Right hindlimb (tissue), 1 donor: ENCODE measurements at regions not wholly inside any gene's neighbourhood (a gene's known extent, or its start where the extent isn't known, plus 50 kb on each side); places are given as distances from the start of the nearest gene placed in this dataset.
A peak's percentile ranks its signal among the peaks of the same experiment; 100 is the strongest.

Experiments
- DNase-seq: peaks from one replicate; pipeline ENCODE4 v3.0.0-alpha.2; 2018

- DNase-seq = no peak
Measured at GRCh38 chr14:101123618-101124510, 220.3 kb upstream of the RTL1 start.

GRCh38 chr14:101124815-101125214, 221.3 kb upstream of the RTL1 start:
- DNase-seq = no peak

- DNase-seq = no peak
Measured at GRCh38 chr14:101125313-101125712, 221.8 kb upstream of the RTL1 start.

DNA sequence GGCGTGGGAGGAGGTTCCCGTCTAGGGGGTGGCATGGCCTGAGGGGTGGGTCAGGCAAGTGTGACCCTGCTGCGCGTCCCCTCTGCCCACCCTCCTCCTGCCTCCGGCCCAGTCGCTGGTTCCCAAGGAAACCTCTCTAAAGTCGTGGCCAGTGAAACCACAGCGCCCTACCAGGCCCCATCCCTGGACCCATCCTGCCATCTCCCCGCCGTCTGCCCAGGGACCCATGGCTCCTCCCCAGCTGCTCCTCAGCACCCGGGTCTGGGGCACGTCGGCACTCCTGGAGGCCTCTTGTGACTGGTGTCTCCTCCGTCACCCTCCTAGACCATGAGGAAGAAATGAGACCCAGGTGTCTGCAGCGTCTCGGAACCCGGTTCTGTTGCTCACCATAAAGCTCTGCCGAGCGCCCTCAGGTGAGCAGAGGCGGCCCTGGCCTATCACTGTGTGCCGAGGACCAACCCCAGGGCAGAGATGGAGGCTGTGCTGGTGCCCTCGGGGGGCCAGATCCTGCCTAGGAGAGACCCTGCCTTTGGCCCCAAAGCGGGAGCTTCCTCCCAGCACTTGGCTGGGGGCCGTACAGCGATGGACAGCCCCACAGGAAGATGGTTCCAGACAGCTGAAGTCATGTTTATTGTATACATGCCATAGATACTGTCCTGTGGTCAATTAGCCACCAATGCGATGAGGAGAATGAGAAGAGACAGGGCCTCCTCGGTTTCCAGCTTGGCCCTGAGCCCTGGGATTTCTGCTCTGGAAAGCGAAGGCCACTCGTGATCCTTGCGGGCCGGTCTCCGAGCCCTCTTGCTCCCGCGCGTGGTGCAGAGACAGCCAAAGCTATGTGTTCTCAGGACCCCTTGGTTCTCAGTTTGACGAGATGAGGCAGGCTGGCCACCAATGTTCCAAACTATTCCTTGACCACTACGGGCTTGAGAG, 222.5 kb upstream of the RTL1 start:
- no peak for DNase-seq

DNA sequence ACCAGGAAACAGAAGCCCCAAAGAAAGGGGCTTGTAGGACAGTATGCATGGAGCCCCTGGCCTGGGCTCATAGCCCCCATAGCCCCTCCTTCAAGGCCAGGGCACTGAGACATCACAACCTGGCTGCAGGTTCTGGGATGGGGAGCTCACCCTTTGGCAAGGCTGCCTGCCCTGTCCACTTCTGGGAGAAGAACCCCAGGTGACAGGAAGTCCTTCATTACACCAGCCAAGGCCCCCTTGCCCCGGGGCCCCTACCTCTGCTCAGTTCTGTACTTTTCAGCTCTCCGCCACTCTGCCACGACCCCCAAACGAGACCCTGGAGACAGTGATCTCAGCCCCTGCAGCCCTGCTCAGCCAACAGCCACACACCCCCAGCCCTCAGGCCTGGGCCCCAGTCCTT, 223.2 kb upstream of the RTL1 start:
- no peak for DNase-seq

DNA sequence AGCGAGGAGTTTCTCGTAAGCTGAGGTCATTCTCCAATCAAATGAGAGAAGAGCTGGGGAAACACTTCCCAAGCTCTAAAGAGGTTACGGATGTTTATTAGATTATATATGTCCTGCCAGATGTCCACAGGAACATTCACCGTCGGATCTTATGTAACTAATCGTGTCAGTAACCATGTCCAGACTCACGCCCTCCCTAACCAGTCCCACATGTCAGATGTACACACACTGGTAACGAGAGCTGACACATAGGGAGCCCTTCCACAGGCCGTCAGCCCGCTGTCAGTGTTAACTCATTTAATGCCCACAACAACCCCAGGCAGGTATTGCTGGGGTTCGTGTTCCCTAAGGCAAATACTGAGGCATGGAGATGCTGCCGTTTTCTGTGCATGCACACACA, 223.7 kb upstream of the RTL1 start:
- peak; percentile 55 for DNase-seq

- DNase-seq = peak; percentile 23
Measured at GRCh38 chr14:101128478-101129321, 225.2 kb upstream of the RTL1 start.

GRCh38 chr14:101129521-101130167, 226.1 kb upstream of the RTL1 start:
- DNase-seq = peak; percentile 6

GRCh38 chr14:101130861-101131260, 227.3 kb upstream of the RTL1 start:
- no peak for DNase-seq

DNA sequence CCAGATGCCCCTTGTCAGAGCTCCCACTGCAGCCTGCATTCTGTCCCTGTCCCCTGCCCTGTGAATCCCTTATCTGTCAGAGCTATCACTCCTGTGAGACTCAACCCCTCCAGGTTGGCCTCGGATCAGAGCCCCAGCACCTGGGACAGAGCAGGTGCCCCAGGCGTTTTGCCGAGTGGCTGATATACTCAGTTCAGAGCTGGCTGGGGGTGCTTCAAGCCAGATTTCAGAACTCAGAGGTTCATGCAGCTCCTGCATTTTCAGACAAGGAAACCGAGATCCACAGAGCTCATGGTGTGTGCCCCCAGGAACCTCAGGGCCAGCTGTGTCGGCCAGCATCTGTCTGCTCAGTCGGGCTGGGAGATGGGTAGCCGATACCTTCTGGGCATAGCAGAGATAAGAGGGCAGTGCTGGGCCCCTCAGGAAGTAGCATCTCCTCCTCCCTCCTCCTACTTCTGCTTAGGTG, 228.0 kb upstream of the RTL1 start:
- DNase-seq = no peak

- no peak for DNase-seq
Measured at GRCh38 chr14:101132051-101132571, 228.6 kb upstream of the RTL1 start.

DNA sequence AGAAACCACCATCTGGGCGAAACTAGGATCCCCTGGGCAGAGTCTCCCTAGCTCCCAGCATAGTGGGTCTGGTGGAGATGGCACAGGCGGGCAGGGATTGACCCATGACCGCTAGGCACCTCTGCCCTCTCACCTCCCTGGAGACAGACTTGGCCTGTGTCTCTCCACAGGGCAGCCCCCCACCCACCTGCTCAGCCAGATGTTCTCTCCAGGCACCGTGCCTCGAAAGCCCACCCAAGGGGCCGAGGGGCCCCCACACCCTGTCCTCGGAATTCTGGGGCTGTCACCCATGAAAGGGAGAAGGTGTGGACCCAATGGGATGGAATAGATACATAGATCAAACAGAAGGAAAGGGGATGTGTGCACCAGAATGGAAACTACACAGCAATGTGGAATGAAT, 229.1 kb upstream of the RTL1 start:
- DNase-seq = no peak

GRCh38 chr14:101133068-101133467, 229.5 kb upstream of the RTL1 start:
- DNase-seq = no peak

DNA sequence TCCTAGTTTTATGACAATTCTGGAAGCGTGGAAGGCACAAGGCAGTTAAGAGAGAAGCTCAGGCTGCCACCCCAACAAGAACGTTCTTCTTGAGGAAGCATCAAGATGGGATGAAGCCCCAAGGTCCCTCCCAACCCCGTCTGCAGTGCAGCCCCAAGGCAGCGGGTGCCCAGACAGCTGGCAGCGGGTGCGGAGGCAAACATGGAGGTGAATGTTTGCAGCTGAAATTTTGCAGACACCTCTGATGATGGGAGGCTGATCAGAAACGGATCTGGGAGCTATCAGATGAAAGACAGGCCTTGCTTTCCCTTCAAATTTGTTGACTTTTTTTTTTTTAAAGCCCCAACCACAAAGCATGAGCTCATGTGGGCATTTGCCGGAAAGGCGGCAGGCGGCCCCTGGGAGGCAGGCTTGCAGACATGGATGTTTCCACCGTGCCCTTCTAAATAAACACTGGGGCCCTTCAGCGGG, 230.7 kb upstream of the RTL1 start:
- no peak for DNase-seq

DNA sequence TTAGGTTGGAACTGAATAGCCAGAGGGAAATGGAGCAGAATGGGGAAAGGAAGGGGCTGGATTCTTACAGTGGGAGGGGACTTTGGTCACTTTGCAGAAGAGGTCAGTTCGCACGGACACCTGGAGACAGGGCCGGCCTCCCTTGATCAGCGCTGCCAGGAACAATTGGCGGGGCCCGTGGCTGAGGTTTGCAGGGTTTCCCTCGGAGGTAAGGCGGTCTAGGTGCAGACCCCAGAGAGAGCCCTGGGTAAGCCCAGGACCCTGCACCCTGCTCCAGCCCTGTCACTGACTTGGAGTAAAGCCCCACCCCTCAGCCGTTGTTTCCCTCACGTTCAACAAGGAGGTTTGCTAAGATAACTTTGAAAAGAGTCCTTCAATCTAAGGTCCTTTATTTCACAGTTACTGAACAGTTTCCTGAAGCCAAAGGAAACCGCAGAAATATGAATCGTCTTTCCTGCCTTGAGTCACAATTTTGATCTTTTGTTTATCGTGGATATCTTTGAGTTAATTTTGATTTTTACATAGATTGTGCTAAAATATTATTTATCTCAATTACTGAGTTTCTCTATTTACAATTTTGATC, 231.4 kb upstream of the RTL1 start:
- DNase-seq = no peak

DNA sequence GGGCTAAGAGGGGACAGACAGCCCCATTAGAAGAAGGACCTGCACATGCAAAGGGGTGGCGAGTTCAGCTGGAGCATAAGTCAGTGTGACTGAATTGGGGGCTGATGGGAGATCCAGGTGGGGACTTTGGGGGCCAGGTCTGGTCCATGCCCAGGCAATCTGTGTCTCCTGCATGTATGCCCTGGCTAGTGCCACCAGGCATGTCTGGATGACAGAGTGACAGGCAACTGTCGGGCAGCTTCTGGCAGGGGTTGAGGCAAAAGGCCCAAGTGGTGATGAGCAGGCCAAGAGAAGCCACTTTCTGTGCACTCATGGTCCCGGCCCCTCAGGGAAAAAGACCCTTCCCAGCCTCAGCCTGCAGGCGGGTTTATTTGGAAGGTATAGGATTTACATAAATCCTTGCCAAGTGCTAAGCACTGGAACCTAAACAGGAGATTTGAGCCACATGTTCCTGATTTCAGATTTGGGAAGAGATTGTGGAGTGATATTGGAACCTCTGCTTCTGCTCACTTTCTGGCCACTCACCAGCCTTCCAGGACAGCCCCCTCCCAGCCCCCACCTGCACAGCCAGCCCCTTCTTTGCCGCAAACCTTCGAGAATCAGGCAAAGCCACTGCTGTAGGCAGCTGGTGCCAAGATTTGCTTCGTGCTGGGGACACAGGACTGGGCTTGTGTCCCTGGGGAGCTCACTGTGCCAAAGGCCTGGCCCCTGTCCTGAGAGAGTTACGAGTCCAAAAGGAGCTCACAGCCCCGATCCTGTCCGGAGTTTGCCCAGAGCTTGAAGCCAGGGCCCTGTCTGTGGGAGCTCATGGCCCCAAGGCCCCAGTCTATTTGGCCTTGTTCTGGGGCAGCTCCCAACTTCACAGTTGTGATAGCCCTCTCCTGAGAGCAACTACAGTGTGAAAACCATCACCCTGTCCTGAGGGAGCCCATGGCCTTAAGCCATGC, 232.5 kb upstream of the RTL1 start:
- no peak for DNase-seq

DNA sequence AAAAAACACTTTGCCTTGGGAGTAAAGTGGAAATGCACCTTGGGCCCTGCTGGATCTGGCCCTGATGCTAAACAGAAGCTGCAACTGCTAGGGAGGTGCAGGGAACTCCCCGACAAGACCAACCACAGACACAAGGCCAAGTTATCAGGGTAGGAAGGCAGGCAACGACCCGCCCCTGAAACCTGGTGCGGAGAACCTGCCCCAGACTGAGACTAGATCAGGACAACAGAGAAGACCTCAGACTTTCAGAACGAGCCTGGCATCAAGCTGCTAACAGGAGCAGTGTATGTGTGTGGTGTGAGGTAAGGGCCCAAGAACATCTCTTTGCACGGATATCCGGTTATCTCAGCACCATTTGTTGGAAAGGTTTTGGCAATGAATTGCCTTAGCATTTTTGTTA, 233.7 kb upstream of the RTL1 start:
- no peak for DNase-seq

GRCh38 chr14:101147848-101148247, 244.3 kb upstream of the RTL1 start:
- DNase-seq = no peak

DNA sequence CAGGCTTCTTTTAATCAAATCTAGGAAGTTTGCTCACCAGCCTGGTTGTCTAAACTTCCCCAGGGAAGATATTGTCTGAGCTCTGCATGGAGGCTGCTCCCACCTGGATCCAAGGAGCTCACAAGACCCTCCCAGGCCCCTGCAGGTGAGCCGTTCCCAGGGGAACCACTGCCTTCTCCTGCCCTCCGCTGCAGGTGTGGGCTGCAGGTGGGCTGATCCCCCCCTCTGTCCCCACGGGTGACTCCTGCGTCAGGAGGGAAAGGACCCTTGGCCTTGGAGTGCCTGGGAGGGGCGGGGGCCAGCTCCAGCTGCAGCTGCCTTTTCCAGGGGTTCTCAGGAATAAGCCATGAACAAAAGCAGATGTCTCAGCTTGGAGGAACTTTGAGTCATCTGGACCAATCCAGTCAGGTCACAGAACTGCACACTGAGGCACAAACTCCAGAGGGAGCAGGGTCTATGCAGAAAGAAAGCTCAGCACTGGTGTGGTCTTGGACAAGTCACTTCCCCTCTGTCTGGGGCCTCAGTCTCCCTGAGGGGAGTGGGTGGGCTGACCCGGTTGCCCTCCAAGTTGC, 246.6 kb upstream of the RTL1 start:
- no peak for DNase-seq
